Esophagus muscularis mucosa (tissue), 4 donors: ENCODE measurements at regions not wholly inside any gene's neighbourhood (a gene's known extent, or its start where the extent isn't known, plus 50 kb on each side); places are given as distances from the start of the nearest gene placed in this dataset.

Experiments used
- DNase-seq: peaks from one replicate; pipeline ENCODE4 v3.0.0-alpha.2; 2017; ENCODE audit errors: extremely low spot score
- H3K27ac ChIP-seq, 4 donors: fragments of 200-600 bp; sonication (generic); replicated peaks in 1 of 4; 1 replicate in 3 of 4; 2 replicates in 1 of 4; pipeline ENCODE4 v1.5.1; 2016 to 2019; ENCODE audit warnings: mild to moderate bottlenecking in 1 of 4
- H3K27me3 ChIP-seq, 4 donors: fragments of 200-600 bp; sonication (generic); one replicate each; pipeline versions ENCODE4 v1.5.1 to v1.6.0; 2016 to 2019
- H3K36me3 ChIP-seq, 4 donors: fragments of 200-600 bp; sonication (generic); one replicate each; pipeline ENCODE4 v1.5.1; 2016 to 2019
- H3K4me1 ChIP-seq, 4 donors: fragments of 200-600 bp; sonication (generic); one replicate each; pipeline ENCODE4 v1.5.1; 2016 to 2019
- H3K4me3 ChIP-seq, 4 donors: fragments of 200-600 bp; sonication (generic); 1 replicate in 2 of 4; 2 replicates in 2 of 4; pipeline ENCODE4 v1.5.1; 2016 to 2019; ENCODE audit warnings: mild to moderate bottlenecking in 4 of 4, moderate library complexity in 1 of 4
- H3K9me3 ChIP-seq, 4 donors: fragments of 200-600 bp; sonication (generic); 1 replicate in 3 of 4; 2 replicates in 1 of 4; pipeline ENCODE4 v1.5.1; 2016 to 2019
- EP300 ChIP-seq: sonication (generic); formaldehyde crosslinking; IDR thresholded peaks from one replicate; pipeline ENCODE4 v1.6.1; 2017; ENCODE audit warnings: antibody characterized with exemption
- POLR2A ChIP-seq: fragments of 450-650 bp; IDR thresholded peaks from one replicate; pipeline ENCODE4 v1.6.1; 2017; ENCODE audit warnings: antibody characterized with exemption, moderate library complexity, mild to moderate bottlenecking, low read depth
- POLR2AphosphoS5 ChIP-seq, 2 donors: sonication (generic); formaldehyde crosslinking; IDR thresholded peaks; one replicate each; pipeline ENCODE4 v1.6.1; 2017; ENCODE audit warnings: antibody characterized with exemption in 2 of 2
- WGBS: methylation state at CpG from one replicate; pipeline ENCODE4 v1.1.5; 2018; 5-methylcytosine and 5-hydroxymethylcytosine counted together
- intact Hi-C: fragments of 100-400 bp; cut with DNase I; formaldehyde crosslinking; loops from one replicate; pipeline ENCODE4 v1.15.1; 2023
- TF ChIP-seq, protein P1 (sequence below), 3 experiments: fragments of 200-600 bp in 2 of 3; fragments of 450-650 bp in 1 of 3; sonication (generic) in 2 of 3; IDR thresholded peaks; one replicate each; pipeline ENCODE4 v1.5.1; 2017 to 2019; ENCODE audit warnings: antibody characterized with exemption in 3 of 3, mild to moderate bottlenecking in 2 of 3, moderate library complexity in 1 of 3

GRCh38 chr6:40320947-40321346 lies 266.2 kb downstream of the LRFN2 start:
- intact Hi-C loops = no loop called here
- DNase-seq = no peak
- WGBS = 88% methylated on average over 2 of the region's 2 CpGs
- Histone ChIP-seq H3K27ac (no peak overlapping the region), H3K4me1 (no peaks in the 10 kb centered on the region), H3K4me3 (no peak overlapping the region), H3K9me3 (peaks cover 0 to 6% (median 3%) of the 10 kb centered on the region in 4 donors), H3K36me3 (no peaks in the 10 kb centered on the region), H3K27me3 (peaks cover 0 to 46% (median 0%) of the 10 kb centered on the region in 4 donors)
- TF ChIP-seq POLR2A = no peak
- no peak for TF ChIP-seq EP300
- no peak for TF ChIP-seq POLR2AphosphoS5 (IDR thresholded peaks at IDR 0.05)
- TF ChIP-seq, protein P1, sequence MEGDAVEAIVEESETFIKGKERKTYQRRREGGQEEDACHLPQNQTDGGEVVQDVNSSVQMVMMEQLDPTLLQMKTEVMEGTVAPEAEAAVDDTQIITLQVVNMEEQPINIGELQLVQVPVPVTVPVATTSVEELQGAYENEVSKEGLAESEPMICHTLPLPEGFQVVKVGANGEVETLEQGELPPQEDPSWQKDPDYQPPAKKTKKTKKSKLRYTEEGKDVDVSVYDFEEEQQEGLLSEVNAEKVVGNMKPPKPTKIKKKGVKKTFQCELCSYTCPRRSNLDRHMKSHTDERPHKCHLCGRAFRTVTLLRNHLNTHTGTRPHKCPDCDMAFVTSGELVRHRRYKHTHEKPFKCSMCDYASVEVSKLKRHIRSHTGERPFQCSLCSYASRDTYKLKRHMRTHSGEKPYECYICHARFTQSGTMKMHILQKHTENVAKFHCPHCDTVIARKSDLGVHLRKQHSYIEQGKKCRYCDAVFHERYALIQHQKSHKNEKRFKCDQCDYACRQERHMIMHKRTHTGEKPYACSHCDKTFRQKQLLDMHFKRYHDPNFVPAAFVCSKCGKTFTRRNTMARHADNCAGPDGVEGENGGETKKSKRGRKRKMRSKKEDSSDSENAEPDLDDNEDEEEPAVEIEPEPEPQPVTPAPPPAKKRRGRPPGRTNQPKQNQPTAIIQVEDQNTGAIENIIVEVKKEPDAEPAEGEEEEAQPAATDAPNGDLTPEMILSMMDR (IDR thresholded peaks at IDR 0.05) = no peak

- Histone ChIP-seq H3K27ac (no peak overlapping the region), H3K4me1 (no peaks in the 10 kb centered on the region), H3K4me3 (no peak overlapping the region), H3K27me3 (peaks cover 0 to 47% (median 0%) of the 10 kb centered on the region in 4 donors), H3K9me3 (peaks cover 0 to 6% (median 3%) of the 10 kb centered on the region in 4 donors), H3K36me3 (no peaks in the 10 kb centered on the region)
- TF ChIP-seq POLR2A (no peak), POLR2AphosphoS5 (IDR thresholded peaks at IDR 0.05) (no peak), EP300 (no peak)
- TF ChIP-seq, protein P1 (IDR thresholded peaks at IDR 0.05) = no peak
- intact Hi-C loops = no loop called here
- DNase-seq = no peak
- WGBS = 75% methylated on average over 2 of the region's 3 CpGs
These were observed 266.7 kb downstream of the LRFN2 start for GRCh38 chr6:40320441-40320840.

- H3K27me3 ChIP-seq = peaks cover 0 to 41% (median 0%) of the 10 kb centered on the region in 4 donors
- DNase-seq = no peak
- H3K4me3 ChIP-seq = no peak overlapping the region
- TF ChIP-seq POLR2AphosphoS5 (IDR thresholded peaks at IDR 0.05) = no peak
- TF ChIP-seq EP300 = no peak
- TF ChIP-seq POLR2A = no peak
- TF ChIP-seq, protein P1 (IDR thresholded peaks at IDR 0.05) = no peak
- intact Hi-C loops = no loop called here
- no peaks in the 10 kb centered on the region for H3K4me1 ChIP-seq
- H3K9me3 ChIP-seq = peaks cover 0 to 6% (median 3%) of the 10 kb centered on the region in 4 donors
- H3K27ac ChIP-seq = no peak overlapping the region
- no peaks in the 10 kb centered on the region for H3K36me3 ChIP-seq
These were observed 268.0 kb downstream of the LRFN2 start for GRCh38 chr6:40319124-40319523.

DNA sequence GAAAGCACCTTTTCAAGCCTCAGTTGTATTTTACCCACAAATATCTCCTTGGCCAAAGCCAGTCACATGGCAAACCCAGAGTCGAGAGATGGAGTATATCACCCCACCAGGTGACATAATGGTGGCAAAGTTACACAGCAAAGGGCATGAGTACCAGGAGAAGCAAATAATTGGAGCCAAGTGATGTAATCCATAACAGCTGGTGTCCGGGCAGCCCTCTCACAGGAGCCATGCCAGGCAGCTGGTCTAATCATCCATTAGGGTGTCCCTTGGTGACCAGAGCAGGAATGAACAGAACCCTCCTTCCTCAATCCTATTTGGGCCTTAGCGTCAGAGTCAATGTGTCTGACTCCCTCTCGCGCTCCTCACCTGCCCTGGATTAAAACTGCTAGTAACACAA lies 272.1 kb downstream of the LRFN2 start:
- no peak for DNase-seq
- intact Hi-C loops = no loop called here
- 88% methylated on average over 4 of the region's 5 CpGs for WGBS

More for the DNA sequence above, 272.1 kb downstream of the LRFN2 start:
- Histone ChIP-seq H3K9me3 (peaks cover 0 to 6% (median 3%) of the 10 kb centered on the region in 4 donors), H3K4me3 (no peak overlapping the region), H3K36me3 (no peaks in the 10 kb centered on the region), H3K27ac (no peak overlapping the region), H3K4me1 (no peaks in the 10 kb centered on the region), H3K27me3 (peaks cover 0 to 25% (median 0%) of the 10 kb centered on the region in 4 donors)
- TF ChIP-seq EP300 (no peak), POLR2AphosphoS5 (IDR thresholded peaks at IDR 0.05) (no peak), POLR2A (no peak)
- TF ChIP-seq, protein P1 (IDR thresholded peaks at IDR 0.05) = no peak
